MM.1S (cell line): ENCODE measurements at regions not wholly inside any gene's neighbourhood (a gene's known extent, or its start where the extent isn't known, plus 50 kb on each side); places are given as distances from the start of the nearest gene placed in this dataset.
"Not testable (repeated sequence)": the region's sequence is repeated elsewhere in the genome, so short reads cannot be mapped to it uniquely, and the experiment has no call there.

Source experiments
- EZH2 ChIP-seq: fragments of 300-600 bp; sonication (generic); optimal IDR thresholded peaks from 2 replicates; pipeline ENCODE3; 2017; ENCODE audit warnings: low read depth, mild to moderate bottlenecking, antibody characterized with exemption, low read length, mixed read lengths
- EZH2phosphoT487 ChIP-seq: fragments of 300-600 bp; sonication (generic); IDR thresholded peaks from 2 replicates; pipeline ENCODE4 v1.6.1; 2018; ENCODE audit warnings: antibody characterized with exemption, low read length
- TF ChIP-seq, protein P1 (sequence below): fragments of 300-600 bp; sonication (generic); IDR thresholded peaks from 2 replicates; pipeline ENCODE4 v1.5.1; 2016; ENCODE audit warnings: antibody characterized with exemption, low read length, mixed read lengths

DNA sequence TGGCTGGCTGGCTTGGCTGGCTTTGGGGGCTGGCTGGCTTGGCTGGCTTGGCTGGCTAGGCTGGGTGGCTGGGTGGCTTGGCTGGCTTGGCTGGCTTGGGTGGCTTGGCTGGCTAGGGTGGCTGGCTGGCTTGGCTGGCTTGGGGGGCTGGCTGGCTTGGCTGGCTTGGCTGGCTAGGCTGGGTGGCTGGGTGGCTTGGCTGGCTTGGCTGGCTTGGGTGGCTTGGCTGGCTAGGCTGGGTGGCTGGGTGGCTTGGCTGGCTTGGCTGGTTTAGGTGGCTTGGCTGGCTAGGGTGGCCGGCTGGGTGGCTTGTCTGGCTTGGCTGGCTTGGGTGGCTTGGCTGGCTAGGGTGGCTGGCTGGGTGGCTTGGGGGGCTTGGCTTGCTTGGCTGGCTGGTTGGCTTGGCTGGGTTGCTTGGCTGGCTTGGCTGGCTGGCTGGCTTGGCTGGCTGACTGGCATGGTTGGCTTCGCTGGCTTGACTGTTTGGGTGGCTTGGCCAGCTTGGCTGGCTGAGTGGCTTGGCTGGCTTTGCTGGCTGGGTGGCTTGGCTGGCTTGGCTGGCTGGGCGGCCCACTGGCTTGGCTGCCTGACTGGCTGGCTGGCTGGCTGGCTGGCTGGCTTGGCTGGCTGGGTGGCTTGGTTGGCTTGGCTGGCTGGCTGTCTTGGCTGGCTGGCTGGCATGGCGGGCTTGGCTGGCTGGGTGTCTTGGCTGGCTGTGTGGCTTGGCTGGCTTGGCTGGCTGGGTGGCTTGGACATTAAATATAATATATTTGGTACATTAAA is 246.3 kb upstream of the POTEB2 start:
- not testable (repeated sequence) for TF ChIP-seq EZH2, EZH2phosphoT487
- TF ChIP-seq, protein P1, sequence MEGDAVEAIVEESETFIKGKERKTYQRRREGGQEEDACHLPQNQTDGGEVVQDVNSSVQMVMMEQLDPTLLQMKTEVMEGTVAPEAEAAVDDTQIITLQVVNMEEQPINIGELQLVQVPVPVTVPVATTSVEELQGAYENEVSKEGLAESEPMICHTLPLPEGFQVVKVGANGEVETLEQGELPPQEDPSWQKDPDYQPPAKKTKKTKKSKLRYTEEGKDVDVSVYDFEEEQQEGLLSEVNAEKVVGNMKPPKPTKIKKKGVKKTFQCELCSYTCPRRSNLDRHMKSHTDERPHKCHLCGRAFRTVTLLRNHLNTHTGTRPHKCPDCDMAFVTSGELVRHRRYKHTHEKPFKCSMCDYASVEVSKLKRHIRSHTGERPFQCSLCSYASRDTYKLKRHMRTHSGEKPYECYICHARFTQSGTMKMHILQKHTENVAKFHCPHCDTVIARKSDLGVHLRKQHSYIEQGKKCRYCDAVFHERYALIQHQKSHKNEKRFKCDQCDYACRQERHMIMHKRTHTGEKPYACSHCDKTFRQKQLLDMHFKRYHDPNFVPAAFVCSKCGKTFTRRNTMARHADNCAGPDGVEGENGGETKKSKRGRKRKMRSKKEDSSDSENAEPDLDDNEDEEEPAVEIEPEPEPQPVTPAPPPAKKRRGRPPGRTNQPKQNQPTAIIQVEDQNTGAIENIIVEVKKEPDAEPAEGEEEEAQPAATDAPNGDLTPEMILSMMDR, result not testable (repeated sequence)
